ENCODE measurements at regions not wholly inside any gene's neighbourhood (a gene's known extent, or its start where the extent isn't known, plus 50 kb on each side); places are given as distances from the start of the nearest gene placed in this dataset.
"Not testable (repeated sequence)": the region's sequence is repeated elsewhere in the genome, so short reads cannot be mapped to it uniquely, and the experiment has no call there.

DNA sequence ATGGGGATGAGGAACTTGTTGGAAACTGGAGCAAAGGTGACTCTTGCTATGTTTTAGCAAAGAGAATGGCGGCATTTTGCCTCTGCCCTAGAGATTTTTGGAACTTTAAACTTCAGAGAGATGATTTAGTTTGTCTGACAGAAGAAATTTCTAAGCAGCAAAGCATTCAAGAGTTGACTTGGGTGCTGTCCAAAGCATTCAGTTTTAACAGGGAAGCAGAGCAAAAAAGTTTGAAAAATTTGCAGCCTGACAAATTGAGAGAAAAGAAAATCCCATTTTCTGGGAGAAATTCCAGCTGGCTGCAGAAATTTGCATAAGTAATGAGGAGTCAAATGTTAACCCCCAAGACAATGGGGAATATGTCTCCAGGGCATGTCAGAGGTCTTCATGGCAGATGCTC, 682.3 kb upstream of the ST8SIA4 start:
- no peak for DNase-seq
- intact Hi-C loops (cut with DNase I), result no loop called here

DNA sequence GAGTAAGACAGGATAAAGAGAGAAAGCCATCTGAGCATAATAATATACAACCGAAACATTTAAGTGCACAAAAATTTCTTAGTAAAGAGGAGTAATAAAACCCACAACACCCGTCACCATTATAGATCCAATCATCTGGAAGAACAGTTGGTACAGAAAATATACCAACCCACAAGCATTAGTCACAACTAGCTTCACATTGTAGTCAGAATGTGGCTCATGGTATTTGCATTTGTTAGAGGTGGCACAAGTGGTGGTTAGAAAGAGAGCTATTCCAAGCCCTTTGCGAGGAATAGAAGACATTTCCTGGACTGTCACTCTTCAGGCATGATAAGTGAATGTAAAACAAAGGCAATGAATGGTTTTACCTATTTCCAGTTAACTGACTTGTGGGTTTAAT, 677.5 kb upstream of the ST8SIA4 start:
- intact Hi-C loops (cut with DNase I), result no loop called here
- DNase-seq, result peak in 1 of 42 donors; percentile 5

DNA sequence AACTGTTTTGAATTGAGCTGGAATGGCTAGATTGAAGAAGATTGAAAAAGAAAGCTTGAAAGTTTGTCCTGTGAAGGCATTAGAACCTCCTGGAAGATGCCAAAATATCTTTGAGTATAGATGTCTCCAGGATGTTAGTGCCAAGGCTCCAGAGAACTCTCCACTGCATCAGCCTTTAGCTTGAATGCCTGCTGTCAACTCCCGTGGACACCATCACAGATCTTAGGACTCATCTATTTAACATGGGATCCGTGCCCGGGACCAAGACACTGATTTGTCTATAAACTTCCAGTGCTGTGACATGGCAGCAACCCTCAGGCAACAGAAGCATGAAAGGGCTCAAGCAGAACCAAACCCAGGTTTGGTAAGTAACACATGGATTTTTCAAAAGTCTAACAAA, 670.9 kb upstream of the ST8SIA4 start:
- intact Hi-C loops (cut with DNase I), result no loop called here
- no peak for DNase-seq

DNA sequence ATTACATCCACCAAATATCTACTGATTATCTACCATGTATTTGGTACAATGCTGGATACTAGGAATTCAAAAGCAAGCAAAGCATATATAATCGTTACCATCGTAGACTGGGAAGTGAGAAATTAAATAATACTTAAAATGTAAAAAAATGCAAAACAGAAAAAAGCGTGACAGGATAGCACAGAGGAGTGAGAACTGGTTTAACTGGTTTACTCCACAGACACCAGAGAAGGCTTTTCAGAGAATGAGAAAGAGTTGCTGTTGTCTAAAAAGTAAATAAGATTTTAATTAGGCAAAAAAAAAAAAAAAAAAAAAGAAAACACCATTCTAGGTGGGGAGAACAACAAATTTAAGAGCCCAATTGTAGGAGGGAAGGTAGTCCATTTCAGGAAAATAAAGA, 657.9 kb upstream of the ST8SIA4 start:
- intact Hi-C loops (cut with DNase I), result no loop called here
- no peak for DNase-seq

DNA sequence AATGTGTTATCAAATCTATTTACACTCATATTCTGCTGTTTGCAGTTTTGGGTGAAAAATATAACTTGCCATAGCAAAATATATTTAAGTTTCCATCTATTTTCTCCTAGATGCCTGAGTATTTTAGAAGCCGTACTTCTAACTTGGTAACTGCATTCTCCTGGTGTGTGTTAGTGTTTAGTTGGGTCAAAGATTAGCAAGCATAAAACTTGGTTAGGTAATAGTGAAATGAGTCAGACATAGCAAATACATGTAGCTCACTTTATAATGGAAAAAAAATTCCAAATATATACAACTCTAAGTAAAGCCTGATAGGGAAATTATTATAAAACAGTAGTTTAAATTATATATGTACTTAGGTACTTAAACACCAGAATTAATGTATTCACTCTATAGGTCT, 640.7 kb upstream of the ST8SIA4 start:
- intact Hi-C loops (cut with DNase I), result no loop called here
- DNase-seq, result no peak

DNA sequence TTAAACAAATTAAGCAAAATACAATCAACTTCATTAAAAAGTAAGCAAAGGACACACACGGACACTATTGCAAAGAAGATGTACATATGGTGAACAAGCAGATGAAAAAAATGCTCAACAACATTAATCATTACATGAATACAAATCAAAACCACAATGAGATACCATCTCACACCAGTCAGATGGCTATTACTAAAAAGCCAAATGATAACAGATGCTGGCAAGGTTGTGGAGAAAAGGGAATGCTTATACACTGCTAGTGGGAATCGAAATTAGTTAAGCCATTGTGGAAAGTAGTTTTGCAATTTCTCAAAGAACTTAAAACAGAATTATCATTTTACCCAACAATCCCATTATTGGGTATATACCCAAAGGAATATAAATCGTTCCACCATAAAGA, 636.2 kb upstream of the ST8SIA4 start:
- DNase-seq, result no peak
- intact Hi-C loops (cut with DNase I), result no loop called here

DNA sequence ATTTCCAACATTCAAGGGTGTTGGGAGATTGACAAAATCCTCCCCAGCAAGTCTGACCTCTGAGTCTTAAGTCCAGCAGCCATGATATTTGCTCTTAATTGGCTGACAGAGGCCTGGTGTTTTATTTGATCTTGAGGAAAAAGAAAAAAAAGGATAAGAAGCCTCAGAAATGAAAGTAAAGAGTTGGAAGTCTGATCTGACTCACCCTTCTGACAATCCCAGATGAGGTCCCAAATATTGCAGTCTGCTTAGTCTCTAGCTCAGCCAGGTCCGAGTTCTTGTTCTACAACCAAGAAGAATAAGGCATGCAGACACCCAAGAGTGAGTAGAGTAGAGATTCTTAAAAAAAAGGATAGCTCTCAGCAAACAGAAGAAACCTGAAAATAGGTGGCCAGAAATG, 632.5 kb upstream of the ST8SIA4 start:
- intact Hi-C loops (cut with DNase I), result no loop called here
- DNase-seq, result no peak

DNA sequence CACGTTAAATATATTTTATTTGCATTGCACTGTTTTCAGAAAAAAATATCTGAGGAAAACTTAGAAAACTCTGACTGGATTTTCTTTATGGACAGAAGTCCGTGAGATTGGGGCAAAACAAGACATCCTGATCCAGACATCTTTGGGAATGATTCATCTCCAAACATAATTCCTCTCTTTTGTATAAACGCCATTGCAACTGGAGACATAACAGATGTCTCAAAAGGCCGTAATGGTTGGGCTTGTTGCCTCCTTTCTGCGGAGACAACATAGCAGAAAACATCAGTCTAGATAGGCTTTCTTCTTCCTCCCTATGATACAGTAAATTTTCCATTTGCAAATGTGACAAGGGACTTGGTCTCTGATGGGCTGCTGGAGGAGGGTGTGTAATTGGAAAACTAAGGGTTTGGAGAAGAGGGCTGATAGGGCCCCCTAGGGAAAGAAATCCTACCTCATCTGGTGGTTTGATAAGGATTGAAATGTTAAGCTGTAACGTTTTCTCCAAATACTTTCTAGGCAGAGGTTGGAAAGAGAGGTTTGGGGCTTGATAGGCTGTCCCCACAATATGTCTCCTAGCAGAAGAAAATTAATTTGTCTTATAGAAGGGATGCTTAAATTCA, 631.5 kb upstream of the ST8SIA4 start:
- intact Hi-C loops (cut with DNase I), result no loop called here
- DNase-seq, result no peak

DNA sequence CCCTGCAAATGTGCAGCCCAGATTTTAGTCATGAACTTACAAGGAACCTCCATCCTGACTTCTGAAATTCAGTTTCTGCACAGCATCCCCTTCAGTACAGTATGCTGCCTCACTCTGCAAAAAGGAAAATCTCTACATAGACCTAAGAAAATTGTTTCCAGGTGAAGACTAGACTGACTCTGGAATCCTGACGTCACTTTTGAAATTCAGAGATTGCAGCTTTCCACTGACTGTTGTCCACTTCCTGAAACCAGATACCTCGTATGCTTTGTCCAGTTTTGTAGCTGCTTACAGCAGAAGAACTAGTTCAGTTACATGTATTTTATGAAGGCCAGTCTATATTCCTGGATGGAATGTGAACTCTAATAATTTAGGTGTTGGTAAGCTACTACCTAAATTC, 629.3 kb upstream of the ST8SIA4 start:
- no peak for DNase-seq
- intact Hi-C loops (cut with DNase I), result no loop called here

DNA sequence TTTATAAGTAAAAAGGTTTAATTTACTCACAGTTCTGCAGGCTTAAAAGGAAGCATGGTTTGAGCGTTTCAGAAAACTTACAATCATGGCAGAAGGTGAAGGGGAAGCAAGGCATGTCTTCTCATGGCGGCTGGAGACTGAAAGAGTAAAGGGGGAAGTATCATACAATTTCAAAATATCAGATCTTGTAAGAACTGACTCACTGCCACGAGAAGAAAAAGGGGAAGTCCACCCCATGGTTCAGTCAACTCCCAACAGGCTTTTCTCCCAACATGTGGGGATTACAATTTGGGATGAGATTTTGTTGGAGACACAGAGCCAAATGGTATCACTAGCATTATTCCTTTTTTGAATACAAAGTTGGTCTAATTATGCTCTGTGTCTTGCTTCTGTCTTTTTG, 627.9 kb upstream of the ST8SIA4 start:
- DNase-seq, result no peak
- intact Hi-C loops (cut with DNase I), result no loop called here

DNA sequence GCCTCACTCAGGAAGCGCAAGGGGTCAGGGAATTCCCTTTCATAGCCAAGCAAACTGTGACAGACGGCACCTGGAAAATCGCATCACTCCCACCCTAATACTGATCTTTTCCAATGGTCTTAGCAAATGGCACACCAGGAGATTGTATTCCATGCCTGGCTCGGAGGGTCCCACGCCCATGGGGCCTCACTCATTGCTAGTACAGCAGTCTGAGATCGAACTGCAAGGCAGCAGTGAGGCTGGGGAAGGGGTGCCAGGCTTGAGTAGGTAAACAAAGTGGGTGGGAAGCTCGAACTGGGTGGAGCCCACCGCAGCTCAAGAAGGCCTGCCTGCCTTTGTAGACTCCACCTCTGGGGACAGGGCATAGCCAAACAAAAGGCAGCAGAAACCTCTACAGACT, 626.0 kb upstream of the ST8SIA4 start:
- intact Hi-C loops (cut with DNase I); DNase-seq: not testable (repeated sequence)

DNA sequence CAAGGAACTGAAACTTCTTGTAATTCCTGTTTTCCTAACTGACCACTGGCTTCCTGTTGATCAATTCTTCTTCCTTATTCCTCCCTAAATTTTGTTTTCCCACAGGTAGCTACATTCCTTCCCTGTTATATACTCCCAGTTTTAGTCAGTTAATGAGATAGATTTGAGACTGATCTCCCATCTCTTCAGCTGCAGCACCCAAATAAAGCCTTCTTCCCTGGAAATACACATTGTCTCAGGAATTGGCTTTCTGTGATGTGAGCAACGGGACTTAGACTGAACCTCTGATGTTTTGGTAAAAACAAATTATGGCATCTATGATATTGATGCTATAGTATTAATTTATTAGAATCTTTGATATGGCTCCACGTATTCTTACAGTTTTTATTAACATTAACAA, 617.3 kb upstream of the ST8SIA4 start:
- intact Hi-C loops (cut with DNase I), result no loop called here
- DNase-seq, result no peak

DNA sequence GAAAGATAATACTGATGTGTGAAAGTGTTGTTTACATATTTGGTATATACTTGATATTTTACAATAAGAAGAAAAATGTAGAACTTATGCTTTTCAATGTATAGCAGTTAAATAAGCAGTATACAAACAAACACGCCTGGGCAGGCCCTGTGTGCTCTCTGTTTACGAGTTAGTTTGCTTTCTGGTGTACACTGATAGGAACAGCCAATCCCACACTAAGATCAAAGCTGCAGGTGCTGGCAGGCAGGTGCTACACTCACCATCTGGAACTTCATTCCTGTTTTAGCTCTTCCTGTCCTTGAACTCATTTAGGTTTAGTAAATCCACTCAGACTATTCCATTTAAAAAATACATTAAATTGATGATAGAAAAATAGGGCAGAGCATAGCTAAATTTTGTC, 614.7 kb upstream of the ST8SIA4 start:
- no peak for DNase-seq
- intact Hi-C loops (cut with DNase I), result no loop called here

DNA sequence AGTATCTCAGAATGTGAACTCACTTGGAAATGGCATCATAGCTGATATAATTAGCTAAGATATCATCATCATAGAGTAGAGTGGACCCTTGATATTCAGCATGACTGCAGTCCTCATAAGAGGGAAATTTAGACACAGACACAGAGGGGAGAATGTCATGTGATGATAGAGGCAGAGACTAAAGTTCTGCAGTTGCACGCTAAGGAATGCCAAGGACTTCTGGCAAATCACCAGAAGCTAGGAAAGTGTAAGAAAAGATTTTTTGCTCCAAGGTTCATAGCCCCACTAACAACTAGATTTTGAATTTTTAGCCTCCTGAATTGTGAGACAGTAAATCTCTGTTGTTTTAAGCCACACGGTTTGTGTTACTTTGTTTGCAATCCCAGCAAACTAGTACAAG, 612.6 kb upstream of the ST8SIA4 start:
- intact Hi-C loops (cut with DNase I), result no loop called here
- DNase-seq, result no peak

DNA sequence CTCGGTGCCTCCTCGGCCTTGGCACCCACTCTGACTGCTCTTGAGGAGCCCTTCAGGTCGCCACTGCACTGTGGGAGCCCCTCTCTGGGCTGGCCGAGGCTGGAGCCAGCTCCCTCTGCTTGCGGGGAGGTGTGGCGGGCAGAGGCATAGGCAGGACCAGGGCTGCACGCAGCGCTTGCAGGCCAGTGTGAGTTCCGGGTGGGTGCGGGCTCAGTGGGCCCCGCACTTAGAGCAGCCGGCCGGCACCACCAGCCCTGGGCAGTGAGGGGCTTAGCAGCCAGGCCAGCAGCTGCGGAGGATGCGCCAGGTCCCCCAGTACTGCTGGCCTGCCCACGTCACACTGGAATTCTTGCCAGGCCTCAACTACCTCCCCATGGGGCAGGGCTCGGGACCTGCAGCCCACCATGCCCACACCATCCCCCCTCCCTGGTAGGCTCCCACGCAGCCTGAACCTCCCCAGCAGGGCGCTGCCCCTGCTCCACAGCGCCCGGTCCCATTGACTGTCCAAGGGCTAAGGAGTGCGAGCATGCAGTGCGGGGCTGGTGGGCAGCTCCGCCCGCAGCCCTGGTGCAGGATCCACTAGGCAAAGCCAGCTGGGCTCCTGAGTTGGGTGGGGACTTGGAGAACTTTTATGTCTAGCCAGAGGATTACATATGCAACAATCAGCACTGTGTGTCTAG, 602.9 kb upstream of the ST8SIA4 start:
- intact Hi-C loops (cut with DNase I), result no loop called here
- no peak for DNase-seq

DNA sequence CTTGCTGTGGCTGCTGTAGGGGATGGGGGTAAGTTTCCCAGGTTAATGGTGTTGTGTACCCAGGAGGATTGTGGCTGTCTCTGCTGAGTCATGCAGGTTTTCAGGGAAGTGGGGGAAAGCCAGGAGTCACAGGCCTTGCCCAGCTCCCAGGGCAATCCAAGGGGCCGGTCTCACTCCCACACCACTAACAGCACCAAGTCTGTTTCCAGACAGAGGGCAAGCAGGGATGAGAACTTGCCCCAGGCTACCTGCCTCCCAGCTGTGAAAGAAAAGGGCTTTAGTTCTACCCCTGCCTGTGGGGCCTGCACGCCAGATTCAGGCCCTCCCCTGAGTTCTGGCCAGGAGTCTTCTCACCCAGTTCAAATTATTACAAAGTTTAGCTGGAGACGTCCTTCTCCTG, 579.8 kb upstream of the ST8SIA4 start:
- no peak for DNase-seq
- intact Hi-C loops (cut with DNase I), result no loop called here

DNA sequence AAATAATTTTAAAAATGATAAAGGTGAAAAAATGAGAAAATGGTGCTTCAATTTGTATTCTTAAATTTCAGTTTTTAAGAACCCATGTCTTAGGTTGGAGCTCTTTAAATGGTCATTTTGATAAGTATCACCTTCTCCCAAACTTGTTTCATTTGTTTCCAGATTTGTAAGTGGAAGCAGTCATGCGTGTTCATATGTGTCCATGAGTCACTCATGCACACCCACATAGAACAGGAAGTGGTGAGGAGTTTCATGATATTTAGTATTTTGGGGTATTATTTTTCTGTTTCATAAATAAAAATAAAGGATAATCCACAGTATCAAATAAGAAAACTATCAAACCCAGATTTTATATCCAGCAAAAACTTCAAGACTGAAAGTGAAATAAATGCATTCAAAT, 570.4 kb upstream of the ST8SIA4 start:
- no peak for DNase-seq
- intact Hi-C loops (cut with DNase I), result no loop called here

DNA sequence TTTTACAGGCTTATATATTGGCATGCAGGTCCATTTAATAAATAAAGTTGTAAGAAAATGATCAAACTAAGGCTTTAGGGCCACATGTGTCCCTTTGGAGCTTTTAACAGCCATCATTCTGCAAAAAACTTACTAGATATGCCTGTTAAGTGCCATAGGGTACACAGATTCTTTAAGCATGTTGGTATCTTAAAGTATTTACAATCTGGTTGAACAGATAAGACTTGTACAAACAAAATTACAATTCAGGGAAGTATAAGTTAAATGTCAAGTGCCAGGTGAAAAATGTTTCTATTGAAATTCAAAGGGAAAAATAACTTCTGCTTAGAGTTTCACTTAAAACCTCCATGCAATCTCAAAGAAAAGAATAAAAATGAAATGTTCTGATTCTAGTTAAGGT, 558.4 kb upstream of the ST8SIA4 start:
- intact Hi-C loops (cut with DNase I), result no loop called here
- DNase-seq, result no peak

DNA sequence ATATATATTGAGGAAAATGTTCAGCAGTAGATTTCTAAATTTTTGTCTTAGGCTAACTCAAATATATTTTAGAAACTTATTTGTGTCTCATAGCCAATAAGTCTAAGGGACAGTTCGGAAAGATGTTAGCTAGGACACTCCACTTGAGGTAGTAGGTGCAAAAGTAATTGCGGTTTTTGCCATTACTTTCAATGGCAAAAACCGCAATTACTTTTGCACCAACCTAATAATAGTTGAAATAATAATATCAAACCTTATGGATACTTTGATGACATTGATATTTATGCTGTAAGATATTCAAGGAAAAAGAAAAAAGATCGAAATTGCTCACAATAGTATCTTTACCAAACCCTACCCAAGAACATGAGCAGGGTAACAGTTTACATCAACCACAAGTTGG, 555.5 kb upstream of the ST8SIA4 start:
- no peak for DNase-seq
- intact Hi-C loops (cut with DNase I), result no loop called here

DNA sequence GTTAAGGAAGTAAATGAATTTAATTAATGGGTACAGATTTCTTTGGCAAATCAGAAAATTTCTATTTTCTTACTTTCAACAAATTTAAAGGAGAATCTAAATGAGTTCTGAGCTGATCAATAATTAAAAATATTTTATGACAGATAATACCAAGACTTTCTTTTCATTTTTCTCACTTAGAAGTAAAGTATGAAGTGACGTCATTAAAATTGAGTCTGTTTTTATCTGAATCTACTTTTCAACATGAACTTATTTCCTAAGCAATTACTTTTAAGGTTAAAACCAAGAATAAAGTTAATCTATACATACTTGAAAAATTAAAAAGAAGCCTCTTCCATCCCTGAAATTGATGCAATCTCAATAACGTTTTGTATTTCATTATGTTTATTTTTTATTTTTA, 552.8 kb upstream of the ST8SIA4 start:
- DNase-seq, result no peak
- intact Hi-C loops (cut with DNase I), result no loop called here

DNA sequence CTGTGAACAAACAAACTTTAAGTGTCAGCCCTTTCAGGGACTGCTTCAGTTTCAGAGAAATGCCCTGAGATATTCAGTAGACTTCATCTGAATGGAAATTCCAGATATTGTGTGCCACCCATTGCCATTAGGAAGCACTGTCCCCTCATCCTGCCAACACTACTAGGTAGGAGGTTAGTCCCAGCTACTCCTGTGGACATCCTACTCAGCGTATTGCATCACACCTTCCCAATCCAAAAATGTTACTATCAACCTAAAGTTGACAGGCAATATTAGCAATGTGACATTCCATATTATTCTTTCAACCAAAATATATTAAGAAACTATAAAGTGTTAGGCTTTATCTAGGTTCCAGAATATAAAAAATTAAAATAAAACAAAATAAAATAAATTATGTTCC, 552.0 kb upstream of the ST8SIA4 start:
- intact Hi-C loops (cut with DNase I), result no loop called here
- DNase-seq, result no peak

DNA sequence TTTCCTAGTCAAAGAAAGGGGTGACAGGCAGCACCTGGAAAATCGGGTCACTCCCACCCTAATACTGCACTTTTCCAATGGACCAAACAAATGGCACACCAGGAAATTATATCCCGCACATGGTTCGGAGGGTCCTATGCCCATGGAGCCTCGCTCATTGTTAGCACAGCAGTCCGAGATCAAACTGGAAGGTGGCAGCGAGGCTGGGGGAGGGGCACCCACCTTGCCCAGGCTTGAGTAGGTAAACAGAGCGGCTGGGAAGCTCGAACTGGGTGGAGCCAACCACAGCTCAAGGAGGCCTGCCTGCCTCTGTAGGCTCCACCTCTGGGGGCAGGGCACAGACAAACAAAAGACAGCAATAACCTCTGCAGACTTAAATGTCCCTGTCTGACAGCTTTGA, 539.2 kb upstream of the ST8SIA4 start:
- DNase-seq; intact Hi-C loops (cut with DNase I): not testable (repeated sequence)
